Activated CD4-positive, CD25-positive, alpha-beta regulatory T cell treated with anti-CD3 and anti-CD28 coated beads, Interleukin-2, amount 50 U/mL, for 72 hours (primary cell): ENCODE measurements at regions not wholly inside any gene's neighbourhood (a gene's known extent, or its start where the extent isn't known, plus 50 kb on each side); places are given as distances from the start of the nearest gene placed in this dataset.
"Not testable (repeated sequence)": the region's sequence is repeated elsewhere in the genome, so short reads cannot be mapped to it uniquely, and the experiment has no call there.

Source experiments
- DNase-seq: peaks from one replicate; pipeline ENCODE4 v3.0.0; 2021

DNA sequence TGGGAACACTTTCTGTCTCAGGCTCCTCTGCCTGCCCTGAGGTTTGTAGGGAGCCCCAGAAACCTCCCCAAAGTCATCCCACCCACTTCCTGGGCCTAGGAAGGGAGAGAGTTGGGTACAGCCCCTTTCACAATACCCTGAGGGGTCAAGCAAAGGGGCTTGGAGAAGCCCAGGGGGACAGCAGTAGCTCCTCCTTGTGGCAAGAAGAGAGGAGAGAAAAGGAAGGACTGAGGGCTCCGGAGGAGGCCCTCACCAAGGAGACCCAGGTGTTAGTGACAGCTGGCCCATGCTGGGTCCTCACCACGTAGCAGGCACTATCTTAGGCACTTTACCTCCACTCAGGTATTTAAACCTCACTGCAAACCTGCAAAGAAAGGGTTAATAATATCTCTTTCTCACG is 112.8 kb downstream of the IRX5 start:
- DNase-seq, result no peak

GRCh38 chr16:55044201-55044975 is 113.7 kb downstream of the IRX5 start:
- DNase-seq, result no peak

GRCh38 chr16:55045329-55045728 is 114.7 kb downstream of the IRX5 start:
- no peak for DNase-seq

DNA sequence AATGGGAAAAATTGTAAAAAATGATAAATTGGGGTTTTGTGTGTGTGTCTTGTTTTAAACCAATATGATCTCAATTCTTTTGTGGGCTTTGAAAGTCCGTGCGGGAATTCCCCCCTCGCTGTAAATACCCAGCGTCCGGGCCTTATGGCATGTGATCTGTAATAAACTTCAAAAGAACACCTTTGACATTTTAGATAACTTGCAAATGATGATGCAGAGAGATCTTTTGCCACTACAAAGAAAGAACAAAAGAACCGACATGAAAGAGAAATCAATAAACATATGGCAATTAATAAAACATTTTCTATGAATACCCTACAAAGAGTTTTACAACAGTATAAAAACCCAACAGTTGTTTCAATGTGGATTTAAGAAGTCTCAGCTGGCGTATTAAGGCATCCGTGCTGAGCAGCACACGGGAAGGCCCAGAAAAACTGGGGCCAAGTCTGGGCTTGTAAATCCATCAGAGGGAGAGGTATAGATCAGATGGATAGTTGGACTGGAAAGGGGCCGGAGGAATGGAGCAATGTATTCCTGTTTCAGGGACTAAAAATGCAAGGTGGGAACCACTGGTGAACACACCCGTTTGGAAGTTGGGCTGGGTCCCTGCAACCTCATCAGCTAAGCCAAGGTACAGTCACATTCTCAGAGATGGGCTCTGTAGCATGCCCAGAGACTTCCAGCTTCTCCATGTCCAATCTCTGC is 115.2 kb downstream of the IRX5 start:
- no peak for DNase-seq

GRCh38 chr16:55046513-55046912 is 115.8 kb downstream of the IRX5 start:
- no peak for DNase-seq

DNA sequence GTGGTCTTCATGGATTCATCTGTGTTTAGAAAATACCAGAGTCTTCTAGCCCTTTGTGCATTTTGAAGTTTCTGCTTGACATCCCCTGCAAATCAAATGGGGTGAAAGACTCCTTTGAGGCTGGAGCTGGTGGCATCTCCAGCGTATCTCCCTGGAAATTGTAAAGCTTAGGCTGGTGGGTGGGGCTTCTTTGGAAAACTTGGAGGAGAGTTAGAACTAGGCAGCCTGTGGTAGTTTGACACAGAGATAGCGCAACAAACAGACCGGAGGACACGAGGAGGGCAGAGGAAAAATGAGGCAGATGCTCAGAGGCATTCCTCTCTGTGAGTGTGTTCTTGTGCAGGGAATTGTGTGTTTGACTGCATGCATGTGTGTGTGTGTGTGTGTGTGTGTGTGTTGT is 116.3 kb downstream of the IRX5 start:
- no peak for DNase-seq

DNA sequence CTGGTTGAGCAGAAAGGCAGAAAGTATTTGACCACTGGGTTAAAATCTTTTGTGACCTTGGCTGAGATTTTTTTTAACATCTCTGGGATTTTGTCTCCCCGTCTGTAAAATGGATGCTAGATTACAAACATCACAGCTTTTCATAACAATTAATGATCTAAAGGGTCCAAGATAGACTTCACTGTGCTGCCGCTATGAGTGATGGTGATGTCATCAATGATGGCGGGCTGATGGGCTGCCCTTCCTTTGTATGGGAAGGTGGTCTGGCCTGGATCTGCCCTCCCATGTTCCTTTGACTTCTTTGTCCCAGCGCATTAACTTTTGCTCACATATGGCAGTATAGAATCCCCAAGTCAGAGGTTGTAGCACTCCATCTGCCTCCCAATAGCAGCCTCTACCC is 116.7 kb downstream of the IRX5 start:
- DNase-seq, result no peak

GRCh38 chr16:55047903-55048497 is 117.3 kb downstream of the IRX5 start:
- DNase-seq, result no peak

- no peak for DNase-seq
Measured at GRCh38 chr16:55048745-55049144, 118.1 kb downstream of the IRX5 start.

GRCh38 chr16:55051571-55052347 is 121.1 kb downstream of the IRX5 start:
- no peak for DNase-seq

DNA sequence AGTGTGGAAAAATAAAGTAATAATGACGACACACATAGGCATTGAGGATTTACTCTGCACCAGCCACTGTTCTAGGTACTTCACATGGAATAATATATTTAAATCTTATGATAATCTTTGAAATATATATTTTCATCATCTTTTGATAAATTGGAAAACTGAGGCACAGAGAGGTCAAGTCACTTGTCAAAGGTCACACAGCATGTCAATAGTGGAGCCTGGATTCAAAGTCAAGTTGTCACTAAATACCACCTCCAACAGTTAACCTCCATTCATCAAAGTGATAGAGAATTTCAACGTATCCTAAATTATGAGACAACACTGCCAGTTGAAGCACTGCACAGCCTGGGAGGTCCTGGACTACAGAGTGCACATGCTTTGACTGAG is 121.7 kb downstream of the IRX5 start:
- no peak for DNase-seq

DNA sequence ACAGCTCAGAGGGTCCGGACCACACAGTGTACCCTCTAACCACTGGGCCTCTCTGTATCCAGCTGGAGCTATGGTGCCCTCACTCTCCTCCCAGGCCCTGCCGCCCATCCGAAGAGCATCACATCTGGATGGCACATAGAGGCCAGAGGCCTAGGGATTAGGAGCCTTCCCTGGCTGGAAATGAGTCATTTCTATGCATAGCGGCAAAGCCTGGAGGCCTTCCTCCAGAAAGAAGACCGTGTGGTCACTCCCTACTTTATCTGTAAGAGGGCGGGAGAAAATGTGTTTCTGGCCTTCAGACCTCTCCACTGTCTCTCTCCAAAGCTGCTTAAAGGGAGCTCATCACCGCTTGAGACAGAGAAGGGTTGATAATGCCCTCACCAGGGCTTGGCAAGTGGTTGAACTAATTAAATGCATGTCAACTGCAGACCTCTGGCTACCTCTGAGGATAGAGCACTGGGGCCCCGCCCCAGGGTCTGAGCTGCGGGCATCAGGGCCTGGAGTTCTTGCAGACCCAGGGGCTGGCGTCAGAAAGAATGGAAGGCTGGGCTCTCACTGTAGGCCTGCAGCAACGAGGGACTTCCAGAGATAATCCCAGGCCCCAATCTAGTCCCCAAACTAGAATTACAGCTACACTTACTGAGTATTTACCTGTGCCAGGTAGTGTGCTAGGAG is 122.2 kb downstream of the IRX5 start:
- DNase-seq, result no peak

DNA sequence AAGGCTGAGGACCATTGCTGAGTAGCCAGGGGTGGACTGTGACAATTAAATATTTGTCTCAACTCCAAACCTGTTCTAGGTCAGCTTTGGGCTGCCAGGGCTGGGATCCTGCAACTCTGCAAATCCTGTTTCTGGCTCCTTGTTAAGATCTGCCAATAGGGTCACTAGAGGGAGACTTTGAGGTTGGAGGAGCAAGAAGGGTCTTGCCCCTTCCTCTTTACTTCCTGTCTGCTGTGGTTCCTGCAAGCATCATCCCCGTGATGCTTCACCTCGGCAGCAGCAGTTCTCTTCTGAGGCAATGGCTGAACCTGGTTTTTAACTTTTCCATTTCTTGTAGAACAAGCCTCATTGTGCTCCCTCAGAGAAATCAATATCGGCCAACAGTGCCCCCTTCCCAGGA is 124.6 kb downstream of the IRX5 start:
- no peak for DNase-seq

GRCh38 chr16:55056585-55057401 is 126.1 kb downstream of the IRX5 start:
- no peak for DNase-seq

DNA sequence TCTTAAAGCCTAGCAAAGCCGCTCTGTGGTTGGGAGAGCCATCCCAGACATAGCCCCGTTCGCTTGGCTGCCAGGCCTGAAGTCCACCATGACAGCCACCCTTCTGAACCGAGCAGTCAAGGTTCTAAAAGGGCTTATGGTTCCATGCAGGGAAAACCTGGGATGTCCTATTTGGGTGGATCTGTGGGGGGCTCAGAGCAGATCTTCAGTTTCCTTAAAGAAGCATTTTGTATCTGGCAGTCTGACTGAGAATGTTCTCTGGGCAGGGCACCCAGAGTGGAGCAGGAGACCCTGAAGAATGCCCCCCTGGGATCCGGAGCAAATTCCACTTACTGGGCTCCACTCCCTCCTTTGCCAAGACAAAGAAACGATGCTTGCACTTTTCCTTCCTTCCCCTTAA is 127.2 kb downstream of the IRX5 start:
- DNase-seq, result no peak

GRCh38 chr16:55058576-55058975 is 127.9 kb downstream of the IRX5 start:
- DNase-seq, result no peak

DNA sequence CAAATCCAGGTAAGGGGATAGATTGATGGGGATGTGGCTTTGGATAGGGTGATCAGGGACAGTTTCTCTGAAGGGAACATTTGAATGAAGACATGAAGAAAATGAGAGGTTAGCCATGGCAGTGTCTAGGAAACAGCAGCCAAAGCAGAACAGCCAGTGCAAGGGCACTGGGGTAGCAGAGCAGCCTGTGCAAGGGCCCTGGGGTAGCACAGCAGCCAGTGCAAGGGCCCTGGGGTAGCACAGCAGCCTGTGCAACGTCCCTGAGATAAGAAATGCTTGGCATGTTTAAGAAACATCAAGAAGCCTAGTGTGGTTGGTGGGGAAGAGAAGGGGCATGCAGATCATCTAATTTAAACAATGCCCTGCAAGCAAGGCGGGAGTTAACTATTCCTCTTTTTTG is 128.5 kb downstream of the IRX5 start:
- DNase-seq, result no peak

DNA sequence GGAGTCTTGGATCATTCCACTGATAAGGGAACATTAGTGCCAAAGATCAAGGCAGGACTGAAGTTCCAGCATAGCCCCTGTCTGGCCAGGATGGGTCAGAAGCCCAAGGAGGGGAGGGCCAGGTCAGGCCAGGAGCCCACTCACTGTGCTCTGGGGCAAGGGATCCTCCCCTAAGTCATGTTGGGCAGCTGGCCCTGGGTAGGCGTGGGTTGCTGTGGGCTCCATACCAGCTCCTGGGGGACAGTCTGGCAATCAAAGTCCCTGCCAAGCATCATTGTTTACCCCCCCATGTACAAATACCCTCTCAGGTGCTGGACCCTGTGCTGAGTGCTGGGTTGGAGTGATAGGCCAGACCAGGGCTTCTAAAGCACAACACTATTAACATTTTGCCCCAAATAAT is 130.5 kb downstream of the IRX5 start:
- no peak for DNase-seq

DNA sequence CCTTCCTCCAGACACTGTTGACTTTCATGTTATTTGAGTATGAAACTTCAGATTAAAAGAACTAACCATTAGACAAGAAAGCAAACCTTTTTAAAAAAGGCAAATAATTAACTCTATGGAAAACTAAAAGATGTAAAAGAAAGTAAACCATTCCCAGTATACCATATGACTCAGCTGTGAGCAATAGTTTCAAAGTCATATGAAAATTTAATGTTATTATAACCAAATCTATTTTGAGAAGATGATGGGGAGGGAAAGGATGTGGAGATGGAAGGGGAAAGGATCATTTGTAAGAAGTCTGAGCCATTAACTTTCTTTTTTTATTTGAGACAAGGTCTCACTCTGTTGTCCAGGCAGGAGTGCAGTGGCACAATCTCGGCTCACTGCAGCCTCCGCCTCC is 131.8 kb downstream of the IRX5 start:
- no peak for DNase-seq

DNA sequence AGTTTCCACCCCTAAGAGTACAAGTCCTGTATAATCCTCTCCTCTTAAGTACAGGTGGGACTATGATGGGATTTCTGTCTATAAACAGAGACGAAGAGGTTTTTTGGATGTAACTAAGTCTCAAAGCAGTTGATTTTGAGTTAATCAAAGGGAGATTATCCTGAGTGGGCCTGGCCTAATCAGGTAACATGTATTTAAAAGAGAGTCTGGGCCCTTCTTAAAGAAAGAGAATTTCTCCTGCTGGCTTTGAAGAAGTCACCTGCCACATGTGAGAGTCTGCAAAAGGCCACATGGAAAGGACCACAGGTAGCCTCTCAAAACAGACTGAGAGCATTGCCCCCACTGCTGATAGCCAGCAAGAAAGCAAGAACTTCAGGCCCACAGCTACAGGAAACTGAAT is 142.3 kb downstream of the IRX5 start:
- DNase-seq, result no peak

DNA sequence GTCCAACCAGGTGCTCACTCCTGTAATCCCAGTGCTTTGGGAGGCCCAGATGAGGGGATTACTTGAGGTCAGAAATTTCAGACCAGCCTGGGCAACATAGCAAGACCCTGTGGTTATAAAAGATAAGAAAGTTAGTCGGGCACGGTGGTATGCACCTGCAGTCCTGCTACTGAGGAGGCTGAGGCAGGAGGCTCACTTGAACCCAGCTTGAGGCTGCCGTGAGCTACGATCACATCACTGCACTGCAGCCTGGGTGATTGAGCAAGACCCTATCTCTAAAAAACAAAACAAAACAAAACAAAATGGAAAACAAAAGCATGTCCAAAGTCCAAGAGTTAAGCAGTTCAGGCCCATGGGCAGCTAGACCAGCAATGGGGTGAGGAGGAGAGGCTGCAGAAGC is 143.2 kb downstream of the IRX5 start:
- no peak for DNase-seq

DNA sequence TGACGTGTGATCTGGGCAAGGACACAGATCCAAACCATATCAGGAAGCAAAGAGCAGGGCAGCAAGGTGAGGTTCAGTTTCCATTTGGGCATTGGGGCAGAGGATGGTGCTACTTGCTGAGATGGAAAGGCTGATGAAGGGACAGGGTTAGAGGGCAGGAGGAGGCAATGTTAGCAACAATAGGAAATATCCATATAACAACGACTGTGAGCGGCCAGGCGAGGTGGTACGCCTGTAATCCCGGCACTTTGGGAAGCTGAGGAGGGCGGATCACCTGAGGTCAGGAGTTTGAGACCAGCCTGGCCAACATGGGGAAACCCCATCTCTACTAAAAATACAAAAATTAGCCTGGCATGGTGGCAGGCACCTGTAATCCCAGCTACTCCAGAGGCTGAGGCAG is 144.5 kb downstream of the IRX5 start:
- not testable (repeated sequence) for DNase-seq
